NB4 (cell line): ENCODE measurements at regions not wholly inside any gene's neighbourhood (a gene's known extent, or its start where the extent isn't known, plus 50 kb on each side); places are given as distances from the start of the nearest gene placed in this dataset.

ENCODE experiments used
- CTCF ChIP-seq: IDR thresholded peaks from one replicate; pipeline ENCODE4 v1.5.1; 2012; ENCODE audit warnings: low read depth, low read length
- MAX ChIP-seq: IDR thresholded peaks from 2 replicates; pipeline ENCODE4 v1.6.1; 2011; ENCODE audit warnings: low read depth, low read length
- MYC ChIP-seq: IDR thresholded peaks from 2 replicates; pipeline ENCODE4 v1.6.1; 2011; ENCODE audit warnings: low read depth, low read length
- POLR2A ChIP-seq: IDR thresholded peaks from 2 replicates; pipeline ENCODE4 v1.6.1; 2011; ENCODE audit warnings: mild to moderate bottlenecking; ENCODE audit not compliant: insufficient read length; ENCODE audit errors: extremely low read depth

GRCh38 chr10:8659982-8660381 is 605.5 kb downstream of the GATA3 start:
- no peak for TF ChIP-seq POLR2A
- TF ChIP-seq CTCF = no peak
- TF ChIP-seq MAX = no peak
- TF ChIP-seq MYC = no peak
